Neuron (in vitro differentiated cells): ENCODE measurements at regions not wholly inside any gene's neighbourhood (a gene's known extent, or its start where the extent isn't known, plus 50 kb on each side); places are given as distances from the start of the nearest gene placed in this dataset.

Experiments
- H2AFZ ChIP-seq: one replicate; pipeline ENCODE4 v1.6.1; 2013; ENCODE audit warnings: low read depth, mild to moderate bottlenecking, inconsistent platforms, low read length, moderate library complexity
- H3K27me3 ChIP-seq: one replicate; pipeline ENCODE4 v1.6.1; 2013; ENCODE audit warnings: low read length; ENCODE audit not compliant: insufficient read depth
- H3K36me3 ChIP-seq: one replicate; pipeline ENCODE4 v1.6.1; 2013; ENCODE audit warnings: low read length; ENCODE audit not compliant: insufficient read depth
- H3K4me1 ChIP-seq: one replicate; pipeline ENCODE4 v1.6.1; 2013; ENCODE audit warnings: low read length; ENCODE audit not compliant: insufficient read depth
- H3K4me3 ChIP-seq: 2 replicates; pipeline ENCODE4 v1.5.1; 2013; ENCODE audit warnings: mild to moderate bottlenecking, low read length, moderate library complexity
- H3K9me3 ChIP-seq: one replicate; pipeline ENCODE4 v1.6.1; 2013; ENCODE audit warnings: low read length

GRCh38 chr13:103238441-103238840 lies 172.2 kb upstream of the SLC10A2 start:
- H3K4me1 ChIP-seq, result no peaks in the 10 kb centered on the region
- peaks cover 3% of the 10 kb centered on the region for H3K9me3 ChIP-seq
- H3K36me3 ChIP-seq, result no peaks in the 10 kb centered on the region
- H3K27me3 ChIP-seq, result no peaks in the 10 kb centered on the region
- no peak overlapping the region for H3K4me3 ChIP-seq
- no peak overlapping the region for H2AFZ ChIP-seq

GRCh38 chr13:103236213-103236612 lies 170.0 kb upstream of the SLC10A2 start:
- H3K27me3 ChIP-seq, result no peaks in the 10 kb centered on the region
- peaks cover 3% of the 10 kb centered on the region for H3K9me3 ChIP-seq
- H2AFZ ChIP-seq, result peak overlapping the region; percentile 48
- no peak overlapping the region for H3K4me3 ChIP-seq
- H3K36me3 ChIP-seq, result no peaks in the 10 kb centered on the region
- H3K4me1 ChIP-seq, result no peaks in the 10 kb centered on the region

- peaks cover 3% of the 10 kb centered on the region for H3K9me3 ChIP-seq
- H3K4me3 ChIP-seq, result no peak overlapping the region
- H3K4me1 ChIP-seq, result no peaks in the 10 kb centered on the region
- no peaks in the 10 kb centered on the region for H3K27me3 ChIP-seq
- H2AFZ ChIP-seq, result no peak overlapping the region
- H3K36me3 ChIP-seq, result no peaks in the 10 kb centered on the region
Measured at GRCh38 chr13:103229674-103230073, 163.5 kb upstream of the SLC10A2 start.

GRCh38 chr13:103224804-103225203 lies 158.6 kb upstream of the SLC10A2 start:
- H3K9me3 ChIP-seq, result no peaks in the 10 kb centered on the region
- no peaks in the 10 kb centered on the region for H3K27me3 ChIP-seq
- H3K4me3 ChIP-seq, result no peak overlapping the region
- H2AFZ ChIP-seq, result no peak overlapping the region
- H3K4me1 ChIP-seq, result no peaks in the 10 kb centered on the region
- no peaks in the 10 kb centered on the region for H3K36me3 ChIP-seq

GRCh38 chr13:103222683-103223082 lies 156.5 kb upstream of the SLC10A2 start:
- H3K36me3 ChIP-seq, result no peaks in the 10 kb centered on the region
- H2AFZ ChIP-seq, result no peak overlapping the region
- no peaks in the 10 kb centered on the region for H3K27me3 ChIP-seq
- H3K4me1 ChIP-seq, result no peaks in the 10 kb centered on the region
- no peaks in the 10 kb centered on the region for H3K9me3 ChIP-seq
- no peak overlapping the region for H3K4me3 ChIP-seq

- no peak overlapping the region for H2AFZ ChIP-seq
- no peaks in the 10 kb centered on the region for H3K36me3 ChIP-seq
- no peaks in the 10 kb centered on the region for H3K27me3 ChIP-seq
- no peaks in the 10 kb centered on the region for H3K9me3 ChIP-seq
- no peak overlapping the region for H3K4me3 ChIP-seq
- no peaks in the 10 kb centered on the region for H3K4me1 ChIP-seq
Measured at GRCh38 chr13:103218253-103218652, 152.0 kb upstream of the SLC10A2 start.

GRCh38 chr13:103213152-103213551 lies 146.9 kb upstream of the SLC10A2 start:
- no peaks in the 10 kb centered on the region for H3K27me3 ChIP-seq
- H3K36me3 ChIP-seq, result no peaks in the 10 kb centered on the region
- H3K4me3 ChIP-seq, result no peak overlapping the region
- H3K9me3 ChIP-seq, result no peaks in the 10 kb centered on the region
- no peak overlapping the region for H2AFZ ChIP-seq
- peaks cover 6% of the 10 kb centered on the region for H3K4me1 ChIP-seq

GRCh38 chr13:103210348-103210747 lies 144.1 kb upstream of the SLC10A2 start:
- Histone ChIP-seq H3K4me3 (no peak overlapping the region), H3K27me3 (no peaks in the 10 kb centered on the region), H2AFZ (no peak overlapping the region), H3K9me3 (no peaks in the 10 kb centered on the region), H3K4me1 (peaks cover 6% of the 10 kb centered on the region), H3K36me3 (no peaks in the 10 kb centered on the region)

GRCh38 chr13:103203735-103204330 lies 137.6 kb upstream of the SLC10A2 start:
- Histone ChIP-seq H3K4me3 (no peak overlapping the region), H3K4me1 (peaks cover 5% of the 10 kb centered on the region), H3K9me3 (no peaks in the 10 kb centered on the region), H3K36me3 (no peaks in the 10 kb centered on the region), H3K27me3 (no peaks in the 10 kb centered on the region), H2AFZ (no peak overlapping the region)

GRCh38 chr13:103200118-103200885 lies 134.1 kb upstream of the SLC10A2 start:
- Histone ChIP-seq H3K4me3 (no peak overlapping the region), H3K27me3 (no peaks in the 10 kb centered on the region), H3K4me1 (no peaks in the 10 kb centered on the region), H3K9me3 (no peaks in the 10 kb centered on the region), H3K36me3 (no peaks in the 10 kb centered on the region), H2AFZ (no peak overlapping the region)

GRCh38 chr13:103199380-103200088 lies 133.3 kb upstream of the SLC10A2 start:
- H3K36me3 ChIP-seq, result no peaks in the 10 kb centered on the region
- no peaks in the 10 kb centered on the region for H3K9me3 ChIP-seq
- no peak overlapping the region for H3K4me3 ChIP-seq
- H2AFZ ChIP-seq, result no peak overlapping the region
- H3K27me3 ChIP-seq, result no peaks in the 10 kb centered on the region
- H3K4me1 ChIP-seq, result no peaks in the 10 kb centered on the region

GRCh38 chr13:103196356-103196755 lies 130.1 kb upstream of the SLC10A2 start:
- no peak overlapping the region for H3K4me3 ChIP-seq
- H3K4me1 ChIP-seq, result no peaks in the 10 kb centered on the region
- no peak overlapping the region for H2AFZ ChIP-seq
- H3K27me3 ChIP-seq, result no peaks in the 10 kb centered on the region
- H3K9me3 ChIP-seq, result no peaks in the 10 kb centered on the region
- H3K36me3 ChIP-seq, result no peaks in the 10 kb centered on the region

GRCh38 chr13:103195762-103196161 lies 129.5 kb upstream of the SLC10A2 start:
- no peaks in the 10 kb centered on the region for H3K36me3 ChIP-seq
- H3K9me3 ChIP-seq, result no peaks in the 10 kb centered on the region
- H2AFZ ChIP-seq, result no peak overlapping the region
- no peak overlapping the region for H3K4me3 ChIP-seq
- H3K27me3 ChIP-seq, result no peaks in the 10 kb centered on the region
- H3K4me1 ChIP-seq, result no peaks in the 10 kb centered on the region
